Stimulated activated naive CD4-positive, alpha-beta T cell treated with Interleukin-2 at 50 U/mL for 16 hours (primary cell): ENCODE measurements at regions not wholly inside any gene's neighbourhood (a gene's known extent, or its start where the extent isn't known, plus 50 kb on each side); places are given as distances from the start of the nearest gene placed in this dataset.

Experiments
- DNase-seq: peaks from one replicate; lab custom pipeline; 2025; lab: John Stamatoyannopoulos, UW

DNA sequence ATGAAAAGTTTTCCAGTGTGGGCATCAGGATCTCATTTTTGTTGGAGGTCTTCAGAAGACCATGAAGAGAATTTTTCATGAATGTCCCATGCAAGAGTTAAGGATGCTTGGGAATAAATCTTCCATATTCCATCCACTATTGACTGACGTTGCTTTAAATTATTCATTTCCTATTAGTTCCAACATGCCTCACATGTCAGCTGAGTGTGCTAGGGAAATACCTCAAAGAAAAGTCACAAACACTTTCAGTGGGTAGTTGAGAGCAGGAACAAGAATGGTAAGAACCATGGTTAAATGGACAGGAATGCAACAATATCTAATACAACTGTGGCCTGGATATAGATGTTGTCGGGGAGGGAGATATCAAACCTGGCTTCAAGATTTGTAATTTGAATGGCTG, 610.1 kb downstream of the TECRL start:
- DNase-seq, result no peak

DNA sequence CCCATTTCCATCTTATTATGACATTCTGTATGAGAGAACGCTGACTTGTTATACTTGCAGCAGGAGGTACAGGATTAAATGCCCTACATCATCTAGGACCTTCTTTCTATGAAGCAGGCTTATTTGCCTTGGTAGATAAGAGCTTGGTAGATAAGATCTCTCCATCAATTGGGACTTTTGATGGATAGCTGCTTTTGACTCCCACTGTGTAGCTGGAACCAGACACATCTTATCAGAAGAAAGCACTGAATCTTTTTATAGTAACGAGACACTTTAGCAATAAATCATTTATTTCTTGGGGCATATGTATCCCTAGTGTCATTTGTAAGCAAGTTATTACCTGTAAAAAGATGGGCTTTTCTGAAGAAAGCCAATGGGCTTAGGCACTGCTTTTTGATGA, 613.9 kb downstream of the TECRL start:
- DNase-seq, result no peak

DNA sequence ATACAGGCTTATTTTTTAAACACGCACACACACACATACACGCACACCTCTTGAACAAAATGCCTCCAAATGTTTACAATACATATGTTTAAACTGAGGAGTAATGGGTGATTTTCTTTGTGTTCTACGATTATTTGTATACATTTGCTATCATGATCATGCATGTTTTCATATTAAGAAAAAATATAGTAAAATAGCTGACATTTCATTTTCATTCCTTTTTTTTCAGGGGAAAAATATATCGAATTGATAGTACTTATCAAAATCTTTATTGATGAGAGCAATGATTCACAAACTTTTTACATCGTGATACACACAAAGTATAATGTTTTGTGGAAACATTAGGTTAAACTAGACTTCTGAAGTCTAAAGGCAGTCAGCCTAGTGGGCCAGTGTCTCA, 618.9 kb downstream of the TECRL start:
- no peak for DNase-seq

DNA sequence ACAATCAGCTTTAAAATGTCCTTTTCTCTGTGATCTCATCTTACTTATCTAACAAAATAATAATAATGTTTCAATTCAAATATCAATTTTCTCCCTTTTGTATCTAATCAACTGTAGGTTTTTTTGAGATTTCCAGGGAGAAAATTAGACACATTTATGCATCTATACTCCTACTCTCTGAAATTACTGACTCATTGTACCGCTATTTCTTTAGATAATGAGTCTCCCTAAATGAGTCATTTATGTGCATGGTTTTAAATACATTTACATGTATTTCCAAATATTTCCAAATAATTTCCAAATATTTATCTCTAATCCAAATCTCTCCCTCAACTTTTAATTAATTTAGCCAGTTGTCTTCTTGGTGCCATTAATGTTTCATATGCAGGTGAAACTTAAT, 621.0 kb downstream of the TECRL start:
- DNase-seq, result no peak

DNA sequence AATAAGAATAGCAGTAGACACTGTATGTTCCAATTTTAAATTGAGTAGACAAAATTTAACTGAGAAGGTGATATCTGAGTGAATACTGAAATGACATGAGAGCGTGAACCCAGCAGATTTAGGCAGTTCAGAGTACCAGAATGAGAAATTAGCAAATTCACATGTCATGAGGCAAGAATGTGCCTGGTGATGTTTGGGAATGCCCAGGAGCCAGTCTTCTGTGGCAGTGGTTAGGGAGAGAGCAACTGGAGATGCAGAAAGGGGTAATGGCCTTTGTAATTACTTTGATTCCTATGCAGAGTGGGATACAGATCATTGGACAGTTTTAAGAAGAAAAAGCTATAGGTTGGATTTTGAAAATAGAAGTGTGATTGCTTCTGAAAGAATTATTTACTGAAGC, 621.9 kb downstream of the TECRL start:
- no peak for DNase-seq

DNA sequence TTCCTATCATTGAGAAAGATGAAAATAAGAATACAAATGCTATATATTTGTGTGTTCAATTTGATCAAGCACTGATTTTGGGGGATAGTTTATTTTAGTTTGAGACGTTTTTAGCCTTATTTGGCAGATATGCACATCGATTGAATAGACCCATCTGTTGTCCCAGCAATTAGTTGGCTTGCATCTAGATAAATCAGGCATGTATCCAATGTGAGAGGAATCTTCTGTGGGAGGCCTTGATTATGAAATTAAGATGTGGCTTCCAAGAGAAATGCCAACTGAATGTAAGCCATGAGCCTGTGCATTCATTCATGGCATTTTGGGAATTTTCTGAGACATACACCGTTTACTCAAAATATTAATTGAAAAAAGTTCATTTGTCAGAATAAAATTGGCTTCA, 623.1 kb downstream of the TECRL start:
- DNase-seq, result no peak

DNA sequence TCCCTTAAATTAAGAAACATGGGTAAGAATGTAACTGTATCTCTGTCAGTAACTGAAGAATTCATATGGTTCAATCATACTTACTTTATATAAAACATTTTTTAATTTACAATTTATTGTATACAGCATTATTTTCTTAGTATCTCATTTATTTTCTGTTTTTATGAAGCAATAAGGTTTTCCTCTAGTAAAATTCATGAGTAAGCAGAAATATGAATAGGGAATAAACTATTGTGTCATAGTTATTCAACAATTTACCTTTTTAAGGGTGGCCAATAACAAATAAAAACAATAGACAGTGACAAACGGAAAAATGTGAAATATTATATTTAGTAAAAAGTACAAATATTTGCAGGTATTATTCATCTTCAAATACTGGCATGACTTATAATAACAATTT, 624.4 kb downstream of the TECRL start:
- DNase-seq, result no peak

DNA sequence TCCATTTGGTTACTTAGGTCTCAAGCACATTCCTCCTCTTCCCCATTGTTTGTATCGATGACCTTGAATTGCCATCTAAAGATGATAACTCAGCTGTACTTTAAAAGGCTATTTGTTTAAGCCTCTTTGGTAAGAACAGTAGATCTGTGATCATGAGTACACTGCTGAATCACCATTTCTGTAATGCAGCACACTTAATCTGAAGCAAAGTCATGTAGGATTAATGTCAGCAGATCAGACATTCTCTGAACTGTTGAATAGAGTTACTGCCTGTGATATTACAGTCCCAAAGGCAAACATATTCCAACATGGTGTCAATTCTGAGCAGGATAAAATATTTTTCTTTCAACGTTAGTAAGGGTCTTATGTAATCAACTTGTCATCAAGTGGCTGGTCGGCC, 631.6 kb downstream of the TECRL start:
- no peak for DNase-seq

DNA sequence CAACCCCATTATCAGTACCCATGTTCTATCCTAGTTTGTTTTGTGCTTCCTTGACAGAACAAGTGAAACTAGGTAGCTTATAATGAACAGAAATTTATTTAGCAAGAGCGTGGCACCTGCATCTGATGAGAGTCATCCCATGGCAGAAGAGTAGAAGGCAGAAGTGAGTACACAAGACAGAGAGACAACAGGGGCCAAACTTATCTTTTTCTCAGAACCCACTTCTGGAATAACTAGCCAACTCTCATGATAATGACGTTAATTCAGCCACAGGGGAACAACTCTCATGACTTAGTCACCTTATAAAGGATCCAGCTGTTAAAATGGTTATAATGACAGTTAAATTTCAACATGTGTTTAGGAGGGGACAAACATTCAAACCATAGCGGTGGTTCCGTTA, 644.9 kb downstream of the TECRL start:
- no peak for DNase-seq

DNA sequence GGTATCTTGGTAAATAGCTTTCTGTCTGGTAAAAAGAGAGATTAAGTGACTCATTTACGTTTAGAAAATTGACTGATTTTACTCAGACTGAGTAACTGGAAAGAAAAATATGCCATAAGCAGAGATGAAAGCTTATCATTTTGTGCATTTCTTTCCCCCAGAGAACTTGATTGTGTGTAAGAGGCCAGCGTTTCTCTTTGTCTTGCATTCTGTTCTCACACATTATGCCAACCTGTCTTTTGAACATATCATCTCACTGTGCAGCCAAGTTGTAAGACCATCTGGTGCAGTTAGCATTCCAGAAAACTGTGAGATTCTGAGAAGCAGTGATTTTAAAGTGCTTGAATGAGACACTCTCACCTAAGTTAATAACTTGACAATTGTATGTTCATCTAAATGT, 651.3 kb downstream of the TECRL start:
- no peak for DNase-seq

DNA sequence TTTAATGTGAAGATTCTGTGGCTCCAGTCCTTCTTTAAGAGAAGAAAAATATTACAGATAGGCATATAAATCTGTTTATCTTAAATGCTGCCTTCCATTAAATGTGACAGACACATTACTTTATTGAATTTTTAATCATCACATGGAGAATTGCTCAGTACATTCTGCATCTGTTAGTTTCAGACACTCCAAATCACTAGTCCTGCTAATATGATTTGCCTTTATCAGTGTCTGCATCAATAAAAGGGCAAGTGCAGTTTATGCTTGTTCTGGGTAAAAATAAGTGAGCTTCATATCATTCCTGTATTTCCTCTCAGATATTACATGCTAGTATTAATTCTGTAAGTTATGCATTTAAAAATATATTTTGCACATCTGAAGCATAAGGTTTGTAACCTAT, 666.4 kb downstream of the TECRL start:
- no peak for DNase-seq

DNA sequence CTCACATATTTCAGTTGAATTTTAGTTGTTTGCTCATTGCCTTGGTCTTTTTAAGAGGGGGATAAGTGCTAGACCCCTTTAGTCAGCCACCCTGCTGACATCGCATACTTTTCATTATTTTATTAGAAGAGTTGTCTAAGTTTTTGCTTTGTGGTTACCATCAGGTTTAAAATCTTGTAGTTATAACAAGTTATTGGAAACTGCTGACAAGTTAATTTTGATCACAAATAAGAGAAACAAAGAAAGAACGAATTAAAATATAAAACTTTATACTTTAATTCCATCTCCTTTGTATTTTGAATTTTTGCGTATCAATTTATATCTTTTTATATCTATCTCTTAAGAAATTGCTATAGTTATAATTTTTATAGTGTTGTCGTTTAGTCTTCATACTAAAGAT, 679.7 kb downstream of the TECRL start:
- no peak for DNase-seq

DNA sequence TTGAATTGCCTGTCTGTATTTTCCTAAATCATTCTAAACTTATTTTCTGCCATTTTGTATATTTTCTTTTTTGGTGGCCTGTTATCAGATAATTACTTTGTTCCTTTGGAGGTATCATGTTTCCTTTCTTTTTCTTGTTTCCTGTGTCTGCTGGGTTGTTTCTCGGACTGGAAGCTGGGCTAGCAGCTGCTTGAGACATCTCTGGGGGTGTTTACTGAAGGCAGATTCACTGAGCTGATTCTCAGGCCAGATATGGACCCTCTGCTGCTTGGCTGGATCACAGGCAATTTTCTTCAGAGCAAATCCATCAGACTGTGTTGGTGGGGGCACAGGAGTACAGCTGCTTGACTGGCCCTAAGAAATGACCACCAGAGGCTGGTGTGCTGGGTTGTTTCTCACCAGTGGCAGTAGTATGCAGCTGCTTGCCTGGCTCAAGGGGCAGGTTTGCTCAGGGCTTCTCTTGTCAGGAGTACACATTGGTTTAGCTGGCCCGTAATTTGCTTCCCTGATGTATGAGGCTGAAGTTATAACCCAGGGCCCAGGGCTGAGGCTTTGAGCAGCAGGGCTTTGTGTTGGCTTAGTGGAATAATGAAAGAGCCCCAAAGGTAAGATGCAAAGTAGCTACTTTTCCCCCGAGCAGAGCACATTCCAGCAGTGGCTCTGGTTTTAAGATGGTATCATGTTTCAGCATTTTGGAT, 680.6 kb downstream of the TECRL start:
- DNase-seq, result no peak

DNA sequence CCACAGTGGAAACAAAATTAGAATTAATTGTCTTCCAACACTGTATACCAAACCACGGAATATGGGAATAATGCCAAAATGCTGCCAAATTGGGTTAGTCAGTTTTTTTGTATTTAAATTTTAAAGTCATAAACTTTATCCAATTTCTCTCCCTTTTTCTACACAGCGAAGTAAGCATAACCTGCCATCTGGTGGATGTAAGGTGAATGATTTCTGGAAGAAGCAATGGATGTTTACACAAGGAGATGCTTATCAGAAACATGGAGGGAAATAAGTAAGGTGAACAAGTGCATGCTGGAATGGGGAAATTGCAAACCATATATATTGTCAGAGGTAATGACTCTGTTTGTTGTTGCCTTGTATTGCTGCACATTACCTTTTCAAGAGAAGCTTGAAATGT, 691.9 kb downstream of the TECRL start:
- no peak for DNase-seq

DNA sequence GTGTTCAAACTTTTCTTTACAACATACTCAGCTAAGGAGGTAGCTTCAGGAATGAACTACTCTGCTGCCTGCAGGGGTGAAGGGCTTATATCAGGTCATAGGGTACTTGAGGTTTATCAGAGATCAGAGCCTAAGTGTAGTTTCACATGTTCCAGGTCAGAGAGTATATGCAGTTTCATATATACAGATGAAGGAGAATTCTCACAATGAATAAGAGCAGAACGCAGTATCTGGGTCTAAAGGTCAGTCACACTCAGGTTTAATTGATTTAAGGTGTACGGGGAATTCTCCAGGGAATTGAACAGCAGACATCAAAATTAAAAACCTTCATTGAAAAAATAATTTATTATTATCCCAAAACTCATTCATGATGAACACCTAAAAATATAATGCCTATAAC, 700.6 kb downstream of the TECRL start:
- no peak for DNase-seq

DNA sequence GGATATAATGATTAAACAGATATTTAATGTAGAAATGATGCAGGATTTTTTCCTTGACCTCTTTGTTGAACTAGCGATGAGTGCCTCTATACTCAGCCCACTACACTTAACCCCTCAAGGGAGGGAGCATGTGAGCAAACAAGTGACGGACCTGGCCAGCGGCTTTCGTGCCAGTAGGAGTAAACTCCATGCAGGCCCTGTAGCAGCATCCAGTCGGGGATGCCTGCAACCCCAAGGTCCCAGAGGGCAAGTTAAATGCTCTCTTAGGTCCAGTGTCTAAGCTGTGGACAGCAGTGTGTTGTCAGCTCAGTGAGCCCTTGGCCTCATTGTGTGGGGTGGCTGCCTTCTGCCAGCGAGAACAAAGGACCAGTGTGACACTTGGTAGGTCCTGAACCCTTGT, 708.7 kb downstream of the TECRL start:
- DNase-seq, result no peak

DNA sequence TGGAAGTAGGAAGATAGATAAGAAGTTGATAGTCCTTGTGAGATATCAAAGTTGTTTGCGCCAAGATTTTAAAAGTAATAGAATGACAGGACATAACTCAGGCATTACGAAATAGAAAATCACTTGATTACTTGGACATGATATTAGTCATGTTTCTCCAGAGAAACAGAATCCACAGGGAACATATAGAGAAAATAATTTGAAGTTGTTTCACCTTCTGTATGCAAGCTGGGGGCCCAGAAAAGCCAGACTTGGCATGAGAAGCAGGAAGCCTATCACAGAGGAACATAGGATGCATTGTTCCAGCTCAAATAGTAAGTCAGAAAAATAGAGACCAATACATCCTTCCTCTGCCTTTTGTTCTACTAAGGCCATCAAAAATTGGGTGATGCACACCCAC, 715.9 kb downstream of the TECRL start:
- DNase-seq, result no peak

DNA sequence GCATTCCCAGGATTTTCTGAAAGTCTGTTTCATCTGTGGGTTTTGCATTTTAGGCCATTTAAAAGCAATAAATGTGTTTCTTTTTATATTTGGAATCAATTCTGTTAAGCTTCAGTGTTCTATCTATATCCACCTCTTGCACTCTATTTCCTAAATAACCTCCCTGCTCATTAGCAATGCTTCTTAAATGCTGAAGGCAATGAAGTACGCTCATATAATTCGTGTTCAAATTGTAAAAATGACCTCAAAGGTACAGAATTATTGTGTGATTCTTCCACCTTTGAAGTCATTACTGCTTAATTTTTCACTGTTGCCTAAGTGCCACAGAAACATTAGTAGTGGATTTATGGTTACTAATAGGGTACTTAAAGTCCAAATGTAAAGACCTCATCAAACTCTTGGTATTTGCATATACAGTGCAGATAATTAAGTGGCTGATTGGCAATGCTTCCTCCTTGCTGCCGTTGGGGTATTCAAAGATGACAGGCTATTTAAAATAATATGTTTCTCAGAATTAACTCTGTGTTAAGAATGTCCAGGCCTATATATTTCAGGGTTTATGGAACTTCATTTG, 730.8 kb downstream of the TECRL start:
- no peak for DNase-seq

DNA sequence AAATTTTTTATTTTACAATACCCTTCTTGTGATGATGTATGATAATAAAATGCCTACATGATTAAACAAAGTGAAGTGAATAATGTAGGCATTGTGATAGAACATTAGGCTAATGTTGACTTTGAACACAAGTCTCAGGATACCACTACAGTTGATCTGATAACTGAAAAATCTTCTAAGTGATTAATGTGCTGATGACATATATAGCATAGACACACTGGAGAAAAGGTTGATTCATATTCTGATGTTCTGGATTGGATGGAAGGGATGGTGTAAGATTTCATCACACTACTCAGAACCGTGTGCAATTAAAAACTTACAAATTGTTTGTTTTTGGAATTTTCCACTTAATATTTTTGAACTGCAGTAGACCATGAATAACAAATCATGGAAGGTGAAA, 738.5 kb downstream of the TECRL start:
- DNase-seq, result no peak

DNA sequence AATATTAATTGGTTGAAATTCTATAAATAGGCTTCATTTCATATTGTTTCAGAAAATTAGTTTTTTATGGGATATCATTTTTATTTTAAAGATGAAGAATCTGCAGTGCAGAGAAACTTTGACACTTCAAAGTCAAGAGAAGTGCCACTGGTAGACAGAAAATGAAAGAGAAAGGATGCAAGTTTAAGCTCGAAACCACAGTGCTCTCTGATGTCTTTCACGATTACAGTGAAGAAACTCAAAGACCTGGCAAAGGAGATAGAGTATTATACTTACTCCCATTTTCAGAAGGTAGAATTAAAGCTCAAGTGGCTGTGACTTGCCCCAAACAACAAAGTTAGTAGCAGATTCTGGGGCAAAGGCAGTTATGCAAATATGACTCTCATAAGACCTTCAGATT, 745.4 kb downstream of the TECRL start:
- DNase-seq, result no peak

DNA sequence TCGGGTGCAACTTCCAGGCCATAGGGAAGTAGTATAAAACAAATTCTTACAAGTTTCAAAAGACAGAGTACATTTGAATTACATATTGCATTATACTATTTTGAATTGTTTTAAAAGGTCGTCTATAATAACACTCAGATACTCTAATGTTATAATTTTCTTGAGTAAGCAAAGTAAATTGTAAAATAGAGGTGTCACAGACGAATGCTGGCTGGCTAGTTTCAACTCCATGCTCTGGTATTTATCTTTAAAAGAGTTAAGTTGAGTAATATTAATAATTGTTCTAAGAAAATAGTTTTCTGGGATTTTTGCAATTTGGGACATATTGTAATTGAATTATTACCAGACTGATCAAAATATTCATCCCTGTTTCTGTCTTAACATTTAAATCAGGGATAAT, 764.9 kb downstream of the TECRL start:
- DNase-seq, result no peak

DNA sequence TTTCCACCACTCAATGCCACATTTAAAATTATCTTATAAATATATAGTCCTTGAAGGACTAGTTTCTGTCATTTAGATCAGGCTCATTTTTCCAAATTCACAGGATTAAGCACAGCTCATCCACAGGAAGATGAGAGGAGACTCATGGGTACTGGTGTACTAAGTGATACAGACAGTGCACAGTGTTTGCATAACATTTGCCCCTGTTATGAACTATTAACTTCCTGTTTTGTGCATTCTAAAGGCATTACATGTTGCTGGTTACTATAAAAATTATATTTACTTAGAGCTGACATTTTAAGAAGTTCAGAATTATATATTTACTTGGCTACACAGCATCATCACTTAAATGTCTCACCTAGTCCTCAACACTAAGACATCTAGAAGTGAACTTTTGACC, 772.0 kb downstream of the TECRL start:
- DNase-seq, result no peak

DNA sequence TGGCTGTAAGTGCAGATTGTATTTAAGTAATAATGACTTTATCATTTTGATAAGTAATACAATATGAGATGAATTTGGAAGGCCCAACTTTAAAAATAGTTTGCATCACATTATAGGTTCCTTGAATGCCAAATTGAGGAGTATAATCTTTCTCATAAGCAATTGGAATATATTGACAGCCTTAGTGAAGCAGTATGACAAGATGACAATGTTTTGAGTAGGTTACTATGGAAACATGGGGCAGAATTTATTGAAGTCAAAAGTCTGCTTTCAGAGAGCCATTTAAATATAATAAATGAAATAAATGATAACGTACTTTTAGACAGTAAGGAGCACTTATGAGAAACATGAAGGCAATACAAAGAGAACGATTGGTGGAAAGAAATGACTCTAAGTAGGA, 776.4 kb downstream of the TECRL start:
- DNase-seq, result no peak

DNA sequence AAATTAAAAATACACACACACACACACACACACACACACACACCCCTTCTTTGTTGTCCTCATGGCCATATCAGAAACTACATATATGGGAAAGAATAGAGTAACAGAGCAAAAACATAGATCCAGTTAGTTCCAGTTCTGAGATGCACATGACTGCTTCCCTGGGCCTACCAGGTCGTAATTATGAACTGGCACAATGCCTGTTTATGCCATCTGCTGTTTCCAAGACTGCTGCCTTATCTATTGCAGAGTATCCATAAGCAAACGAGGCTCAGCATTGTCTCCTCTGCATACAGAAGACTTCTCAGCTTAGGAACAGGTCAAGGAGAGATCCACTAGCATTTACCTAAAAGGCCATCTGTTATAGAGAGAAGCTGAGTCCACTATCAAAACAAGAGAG, 789.0 kb downstream of the TECRL start:
- no peak for DNase-seq

DNA sequence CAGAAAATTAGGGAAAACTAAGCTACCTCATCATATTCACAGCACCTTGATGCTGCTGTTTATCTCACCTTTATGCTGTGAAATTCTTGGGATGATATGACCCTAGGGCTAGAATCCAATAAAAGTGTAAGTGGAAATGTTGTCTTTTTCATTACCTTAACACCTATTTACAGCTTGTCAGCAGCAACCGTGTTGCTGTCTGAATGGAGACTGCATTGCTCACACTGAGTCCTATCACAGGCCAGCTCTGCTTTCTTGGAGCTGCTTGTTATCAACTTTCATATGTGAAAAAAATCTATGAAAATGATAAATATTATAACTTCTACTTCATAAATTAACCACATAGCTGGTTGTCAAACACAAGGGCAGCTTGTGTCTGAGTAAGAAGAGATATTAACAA, 789.5 kb downstream of the TECRL start:
- no peak for DNase-seq
